Urinary bladder (tissue), 3 donors: ENCODE measurements at regions not wholly inside any gene's neighbourhood (a gene's known extent, or its start where the extent isn't known, plus 50 kb on each side); places are given as distances from the start of the nearest gene placed in this dataset.
"Not testable (repeated sequence)": the region's sequence is repeated elsewhere in the genome, so short reads cannot be mapped to it uniquely, and the experiment has no call there.

Experiments used
- DNase-seq: peaks from one replicate; pipeline ENCODE4 v3.0.0-alpha.2; 2015; ENCODE audit errors: extremely low spot score
- H3K27ac ChIP-seq: one replicate; pipeline ENCODE4 v1.5.1; 2013; ENCODE audit warnings: low read depth, mild to moderate bottlenecking, moderate library complexity
- H3K36me3 ChIP-seq: one replicate; pipeline ENCODE4 v1.6.1; 2013; ENCODE audit warnings: mild to moderate bottlenecking, moderate library complexity; ENCODE audit not compliant: insufficient read depth
- H3K4me1 ChIP-seq: one replicate; pipeline ENCODE4 v1.6.1; 2013; ENCODE audit warnings: mild to moderate bottlenecking, moderate library complexity; ENCODE audit not compliant: insufficient read depth
- H3K4me3 ChIP-seq: one replicate; pipeline ENCODE4 v1.5.1; 2013; ENCODE audit warnings: low read depth, low read length
- WGBS: extraction: QIAGEN DNeasy Blood & Tissue Kit; methylation state at CpG from one replicate; pipeline ENCODE4 v1.1.7; 2013; 5-methylcytosine and 5-hydroxymethylcytosine counted together
- donor health status: healthy with polysubstance abuse.
- donor health status: healthy.

- Histone ChIP-seq H3K36me3 (no peaks in the 10 kb centered on the region), H3K27ac (no peak overlapping the region), H3K4me3 (no peak overlapping the region), H3K4me1 (no peaks in the 10 kb centered on the region)
- 95% methylated on average over 1 of the region's 1 CpG for WGBS
- no peak for DNase-seq
These were observed 100.4 kb upstream of the CHD1 start for GRCh38 chr5:99029172-99029571.

GRCh38 chr5:99028170-99028569 is 99.4 kb upstream of the CHD1 start:
- not testable (repeated sequence) for H3K4me1 ChIP-seq, DNase-seq, H3K4me3 ChIP-seq, H3K36me3 ChIP-seq, H3K27ac ChIP-seq
- WGBS: 91% methylated on average over 6 of the region's 6 CpGs

GRCh38 chr5:99025298-99026045 is 96.7 kb upstream of the CHD1 start:
- Histone ChIP-seq H3K4me3 (no peak overlapping the region), H3K27ac (no peak overlapping the region), H3K4me1 (no peaks in the 10 kb centered on the region), H3K36me3 (no peaks in the 10 kb centered on the region)
- 68% methylated on average over 5 of the region's 5 CpGs for WGBS
- no peak for DNase-seq

- H3K27ac ChIP-seq: no peak overlapping the region
- H3K36me3 ChIP-seq: no peaks in the 10 kb centered on the region
- WGBS: 80% methylated on average over 3 of the region's 3 CpGs
These were observed 94.5 kb upstream of the CHD1 start for GRCh38 chr5:99023330-99023729.

GRCh38 chr5:99022250-99022649 is 93.4 kb upstream of the CHD1 start:
- Histone ChIP-seq H3K4me3 (no peak overlapping the region), H3K4me1 (peaks cover 2% of the 10 kb centered on the region), H3K36me3 (no peaks in the 10 kb centered on the region), H3K27ac (no peak overlapping the region)
- DNase-seq: no peak

More at GRCh38 chr5:99023330-99023729, 94.5 kb upstream of the CHD1 start:
- Histone ChIP-seq H3K4me3 (no peak overlapping the region), H3K4me1 (peaks cover 2% of the 10 kb centered on the region)
- DNase-seq: no peak

- Histone ChIP-seq H3K4me1 (peaks cover 2% of the 10 kb centered on the region), H3K27ac (no peak overlapping the region), H3K36me3 (no peaks in the 10 kb centered on the region), H3K4me3 (no peak overlapping the region)
- no peak for DNase-seq
These were observed 91.9 kb upstream of the CHD1 start for GRCh38 chr5:99020698-99021048.

GRCh38 chr5:99019812-99020697 is 91.2 kb upstream of the CHD1 start:
- H3K36me3 ChIP-seq: no peaks in the 10 kb centered on the region
- no peak overlapping the region for H3K27ac ChIP-seq
- 20% methylated on average over 3 of the region's 3 CpGs for WGBS
- H3K4me3 ChIP-seq: no peak overlapping the region
- peaks cover 2% of the 10 kb centered on the region for H3K4me1 ChIP-seq
- DNase-seq: no peak

GRCh38 chr5:99019254-99019653 is 90.4 kb upstream of the CHD1 start:
- Histone ChIP-seq H3K27ac (no peak overlapping the region), H3K4me1 (peaks cover 2% of the 10 kb centered on the region), H3K36me3 (no peaks in the 10 kb centered on the region), H3K4me3 (no peak overlapping the region)
- WGBS: 82% methylated on average over 6 of the region's 6 CpGs
- DNase-seq: no peak

GRCh38 chr5:99010294-99010693 is 81.5 kb upstream of the CHD1 start:
- H3K4me1 ChIP-seq: no peaks in the 10 kb centered on the region
- WGBS: 60% methylated on average over 3 of the region's 3 CpGs
- no peak for DNase-seq
- H3K4me3 ChIP-seq: no peak overlapping the region
- H3K36me3 ChIP-seq: no peaks in the 10 kb centered on the region
- no peak overlapping the region for H3K27ac ChIP-seq

- not testable (repeated sequence) for H3K4me3 ChIP-seq, H3K36me3 ChIP-seq, H3K27ac ChIP-seq, H3K4me1 ChIP-seq, DNase-seq
- WGBS: 77% methylated on average over 2 of the region's 2 CpGs
These were observed 79.2 kb upstream of the CHD1 start for GRCh38 chr5:99008009-99008408.

GRCh38 chr5:99005506-99005905 is 76.7 kb upstream of the CHD1 start:
- no peaks in the 10 kb centered on the region for H3K36me3 ChIP-seq
- no peak overlapping the region for H3K27ac ChIP-seq
- no peak overlapping the region for H3K4me3 ChIP-seq
- H3K4me1 ChIP-seq: no peaks in the 10 kb centered on the region
- 75% methylated on average over 1 of the region's 1 CpG for WGBS
- DNase-seq: no peak

- DNase-seq: no peak
- Histone ChIP-seq H3K36me3 (no peaks in the 10 kb centered on the region), H3K4me3 (no peak overlapping the region), H3K27ac (no peak overlapping the region), H3K4me1 (no peaks in the 10 kb centered on the region)
- WGBS: 93% methylated on average over 1 of the region's 1 CpG
These were observed 76.2 kb upstream of the CHD1 start for GRCh38 chr5:99004960-99005359.

- no peak overlapping the region for H3K4me3 ChIP-seq
- no peaks in the 10 kb centered on the region for H3K36me3 ChIP-seq
- DNase-seq: no peak
- 61% methylated on average over 1 of the region's 1 CpG for WGBS
- no peaks in the 10 kb centered on the region for H3K4me1 ChIP-seq
- H3K27ac ChIP-seq: no peak overlapping the region
These were observed 72.1 kb upstream of the CHD1 start for GRCh38 chr5:99000876-99001275.

GRCh38 chr5:99000221-99000620 is 71.4 kb upstream of the CHD1 start:
- no peak for DNase-seq
- no peaks in the 10 kb centered on the region for H3K4me1 ChIP-seq
- no peak overlapping the region for H3K4me3 ChIP-seq
- no peak overlapping the region for H3K27ac ChIP-seq
- H3K36me3 ChIP-seq: no peaks in the 10 kb centered on the region
- 88% methylated on average over 3 of the region's 3 CpGs for WGBS
